ENCODE measurements at regions not wholly inside any gene's neighbourhood (a gene's known extent, or its start where the extent isn't known, plus 50 kb on each side); places are given as distances from the start of the nearest gene placed in this dataset.

DNA sequence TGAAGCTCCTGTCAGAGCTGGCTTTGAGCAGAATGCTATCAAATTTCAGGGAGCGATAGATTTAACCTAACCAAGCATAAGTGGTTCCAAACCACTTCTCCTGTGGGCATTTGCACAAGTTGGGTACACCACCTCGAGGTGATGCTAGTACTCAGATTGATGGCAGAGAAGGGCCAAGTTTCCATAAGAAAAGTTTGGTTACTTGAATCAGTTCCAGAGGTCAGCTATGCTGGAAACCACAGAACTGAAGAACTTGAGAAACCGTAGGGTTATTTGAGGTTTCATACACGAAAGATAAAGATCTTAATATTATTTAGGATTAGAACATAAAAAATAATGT, 238.2 kb upstream of the SOX11 start:
- Mint-ChIP-seq H3K4me3 (ENCODE audit: unreplicated experiment) (no peak overlapping the region), H3K9me3 (ENCODE audit: unreplicated experiment) (no peaks in the 10 kb centered on the region), H3K27me3 (ENCODE audit: unreplicated experiment) (no peaks in the 10 kb centered on the region), H3K36me3 (ENCODE audit: unreplicated experiment) (no peaks in the 10 kb centered on the region), H3K27ac (ENCODE audit: unreplicated experiment) (no peak overlapping the region), H3K4me1 (ENCODE audit: low read depth, unreplicated experiment) (peaks cover 8% of the 10 kb centered on the region)
- TF ChIP-seq, protein P1, sequence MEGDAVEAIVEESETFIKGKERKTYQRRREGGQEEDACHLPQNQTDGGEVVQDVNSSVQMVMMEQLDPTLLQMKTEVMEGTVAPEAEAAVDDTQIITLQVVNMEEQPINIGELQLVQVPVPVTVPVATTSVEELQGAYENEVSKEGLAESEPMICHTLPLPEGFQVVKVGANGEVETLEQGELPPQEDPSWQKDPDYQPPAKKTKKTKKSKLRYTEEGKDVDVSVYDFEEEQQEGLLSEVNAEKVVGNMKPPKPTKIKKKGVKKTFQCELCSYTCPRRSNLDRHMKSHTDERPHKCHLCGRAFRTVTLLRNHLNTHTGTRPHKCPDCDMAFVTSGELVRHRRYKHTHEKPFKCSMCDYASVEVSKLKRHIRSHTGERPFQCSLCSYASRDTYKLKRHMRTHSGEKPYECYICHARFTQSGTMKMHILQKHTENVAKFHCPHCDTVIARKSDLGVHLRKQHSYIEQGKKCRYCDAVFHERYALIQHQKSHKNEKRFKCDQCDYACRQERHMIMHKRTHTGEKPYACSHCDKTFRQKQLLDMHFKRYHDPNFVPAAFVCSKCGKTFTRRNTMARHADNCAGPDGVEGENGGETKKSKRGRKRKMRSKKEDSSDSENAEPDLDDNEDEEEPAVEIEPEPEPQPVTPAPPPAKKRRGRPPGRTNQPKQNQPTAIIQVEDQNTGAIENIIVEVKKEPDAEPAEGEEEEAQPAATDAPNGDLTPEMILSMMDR (IDR thresholded peaks at IDR 0.05; ENCODE audit: partially characterized antibody, unreplicated experiment) = no peak
- DNase-seq = no peak

DNA sequence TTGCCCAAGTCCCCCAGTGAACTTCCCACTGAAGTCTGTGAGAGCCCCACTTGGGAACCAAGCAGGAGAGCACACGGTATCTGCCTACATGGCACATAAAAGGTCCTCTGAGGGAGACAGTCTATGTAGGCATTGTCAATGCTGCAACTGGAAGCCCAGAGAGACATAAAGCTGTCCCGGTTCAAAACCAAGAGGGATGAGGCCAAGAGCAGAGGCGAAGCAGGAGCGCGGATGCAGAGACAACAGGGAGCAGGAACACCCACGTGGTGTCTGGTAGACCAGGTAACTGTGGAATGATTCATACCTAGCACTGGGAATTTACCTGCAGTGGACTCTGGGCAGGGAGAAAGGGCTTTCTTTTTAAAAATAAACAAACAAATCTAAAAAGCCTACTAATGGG, 233.1 kb upstream of the SOX11 start:
- peaks cover 5% of the 10 kb centered on the region for H3K36me3 Mint-ChIP-seq (ENCODE audit: unreplicated experiment)
- no peak for DNase-seq
- H3K27me3 Mint-ChIP-seq (ENCODE audit: unreplicated experiment) = peaks cover 2% of the 10 kb centered on the region
- H3K9me3 Mint-ChIP-seq (ENCODE audit: unreplicated experiment) = no peaks in the 10 kb centered on the region
- no peak overlapping the region for H3K27ac Mint-ChIP-seq (ENCODE audit: unreplicated experiment)
- no peak overlapping the region for H3K4me3 Mint-ChIP-seq (ENCODE audit: unreplicated experiment)
- TF ChIP-seq, protein P1 (IDR thresholded peaks at IDR 0.05; ENCODE audit: partially characterized antibody, unreplicated experiment) = no peak
- H3K4me1 Mint-ChIP-seq (ENCODE audit: low read depth, unreplicated experiment) = no peaks in the 10 kb centered on the region

DNA sequence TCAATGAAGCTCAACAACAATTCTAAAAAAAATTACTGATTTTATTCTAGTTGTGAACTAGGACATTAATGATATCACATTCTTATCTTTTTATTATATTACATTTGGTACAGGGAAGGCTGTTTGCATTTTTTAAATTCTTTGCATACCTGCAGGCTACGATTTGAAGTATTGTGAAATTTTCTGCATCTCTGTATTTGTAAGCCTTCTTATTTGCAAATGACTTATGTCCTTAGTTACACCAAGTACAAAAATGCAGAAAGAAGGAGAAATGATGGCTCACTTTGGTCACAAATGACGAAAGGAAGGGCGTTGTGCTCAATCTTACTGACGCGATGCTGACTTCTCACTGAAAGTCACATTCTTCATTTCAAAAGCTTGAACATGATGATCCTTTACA, 227.5 kb upstream of the SOX11 start:
- Mint-ChIP-seq H3K27me3 (ENCODE audit: unreplicated experiment) (peaks cover 2% of the 10 kb centered on the region), H3K36me3 (ENCODE audit: unreplicated experiment) (peaks cover 5% of the 10 kb centered on the region), H3K4me3 (ENCODE audit: unreplicated experiment) (no peak overlapping the region), H3K27ac (ENCODE audit: unreplicated experiment) (no peak overlapping the region), H3K4me1 (ENCODE audit: low read depth, unreplicated experiment) (peaks cover 4% of the 10 kb centered on the region), H3K9me3 (ENCODE audit: unreplicated experiment) (no peaks in the 10 kb centered on the region)
- no peak for DNase-seq
- TF ChIP-seq, protein P1 (IDR thresholded peaks at IDR 0.05; ENCODE audit: partially characterized antibody, unreplicated experiment) = no peak

DNA sequence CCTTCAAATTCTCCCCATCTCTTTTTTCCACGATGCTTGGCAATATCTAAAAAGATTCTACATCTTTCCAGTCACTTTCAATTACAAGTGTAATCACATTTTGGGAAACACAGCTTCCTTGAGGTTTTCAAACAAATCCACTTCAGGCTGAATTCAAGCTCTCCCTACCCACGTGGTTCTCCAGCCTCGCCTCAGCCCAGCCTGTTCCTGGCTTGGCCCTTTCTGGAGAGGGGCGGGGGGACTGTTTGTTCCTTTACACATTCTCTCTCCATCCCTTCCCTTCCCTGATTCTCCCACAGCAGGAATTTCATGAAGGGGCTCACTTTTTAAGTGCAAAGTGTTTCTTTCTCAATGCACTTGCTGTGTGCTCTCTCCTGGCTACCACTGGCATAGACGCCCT, 226.3 kb upstream of the SOX11 start:
- no peak for DNase-seq
- H3K27ac Mint-ChIP-seq (ENCODE audit: unreplicated experiment) = no peak overlapping the region
- no peaks in the 10 kb centered on the region for H3K9me3 Mint-ChIP-seq (ENCODE audit: unreplicated experiment)

DNA sequence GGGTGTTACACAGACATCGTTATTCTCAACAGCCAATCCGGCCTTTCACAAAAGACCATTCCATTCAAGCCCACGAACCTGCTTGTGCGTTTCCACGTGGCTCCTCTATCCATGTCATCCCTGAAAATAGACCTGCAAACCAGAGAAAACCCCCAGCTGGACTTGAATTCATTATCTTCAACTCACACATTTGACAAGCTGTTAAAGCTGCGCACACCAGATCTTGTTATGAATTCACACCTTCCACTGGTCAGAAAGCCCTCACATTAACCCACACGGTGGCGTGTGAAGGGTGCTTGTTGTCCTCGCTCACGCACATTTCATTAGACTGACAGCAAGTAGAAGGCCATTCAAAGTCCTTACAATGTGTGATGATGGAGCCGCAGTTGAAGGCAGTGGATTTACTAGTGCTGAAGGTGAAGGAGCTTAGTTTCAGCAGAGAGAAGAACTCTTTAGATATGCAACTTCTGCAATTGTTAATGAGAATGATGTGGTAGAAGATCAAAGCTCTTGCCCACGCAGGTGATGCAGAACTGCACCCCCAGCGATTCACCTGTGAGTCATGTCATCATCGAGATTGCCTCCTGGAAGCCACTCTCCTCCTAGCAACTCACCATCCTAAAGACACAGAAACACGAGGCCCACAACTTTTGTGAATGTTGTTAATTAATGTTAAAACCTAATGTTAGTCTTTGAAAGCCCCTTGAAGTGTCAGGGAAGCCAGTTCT, 224.8 kb upstream of the SOX11 start:
- H3K27ac Mint-ChIP-seq (ENCODE audit: unreplicated experiment) = no peak overlapping the region
- no peak overlapping the region for H3K4me3 Mint-ChIP-seq (ENCODE audit: unreplicated experiment)

More for the DNA sequence above, 226.3 kb upstream of the SOX11 start:
- H3K36me3 Mint-ChIP-seq (ENCODE audit: unreplicated experiment) = no peaks in the 10 kb centered on the region
- H3K4me1 Mint-ChIP-seq (ENCODE audit: low read depth, unreplicated experiment) = peaks cover 4% of the 10 kb centered on the region
- no peak overlapping the region for H3K4me3 Mint-ChIP-seq (ENCODE audit: unreplicated experiment)
- H3K27me3 Mint-ChIP-seq (ENCODE audit: unreplicated experiment) = no peaks in the 10 kb centered on the region
- TF ChIP-seq, protein P1 (IDR thresholded peaks at IDR 0.05; ENCODE audit: partially characterized antibody, unreplicated experiment) = no peak

More for the DNA sequence above, 224.8 kb upstream of the SOX11 start:
- Mint-ChIP-seq H3K9me3 (ENCODE audit: unreplicated experiment) (no peaks in the 10 kb centered on the region), H3K4me1 (ENCODE audit: low read depth, unreplicated experiment) (peaks cover 4% of the 10 kb centered on the region), H3K36me3 (ENCODE audit: unreplicated experiment) (no peaks in the 10 kb centered on the region), H3K27me3 (ENCODE audit: unreplicated experiment) (no peaks in the 10 kb centered on the region)
- TF ChIP-seq, protein P1 (IDR thresholded peaks at IDR 0.05; ENCODE audit: partially characterized antibody, unreplicated experiment) = no peak
- DNase-seq = no peak
